Breast epithelium (tissue), 4 donors: ENCODE measurements at regions not wholly inside any gene's neighbourhood (a gene's known extent, or its start where the extent isn't known, plus 50 kb on each side); places are given as distances from the start of the nearest gene placed in this dataset.

Source experiments
- DNase-seq, 2 donors: peaks; one replicate each; pipeline ENCODE4 v3.0.0-alpha.2; 2019; ENCODE audit warnings: low spot score in 2 of 2
- H3K27ac ChIP-seq, 2 donors: fragments of 200-600 bp; sonication (generic) in 1 of 2; one replicate each; pipeline ENCODE4 v1.5.1; 2016 to 2019; ENCODE audit warnings: mild to moderate bottlenecking in 1 of 2
- H3K27me3 ChIP-seq, 2 donors: fragments of 200-600 bp; sonication (generic) in 1 of 2; one replicate each; pipeline versions ENCODE4 v1.5.1 to v1.6.0; 2017 to 2019; ENCODE audit warnings: control low read depth in 1 of 2, mild to moderate bottlenecking in 1 of 2
- H3K36me3 ChIP-seq: fragments of 200-600 bp; one replicate; pipeline ENCODE4 v1.5.1; 2019
- H3K4me1 ChIP-seq, 2 donors: fragments of 200-600 bp; sonication (generic); one replicate each; pipeline ENCODE4 v1.5.1; 2016 to 2019; ENCODE audit warnings: control low read depth in 1 of 2
- H3K4me3 ChIP-seq, 3 donors: fragments of 200-600 bp; sonication (generic); 1 replicate in 2 of 3; 2 replicates in 1 of 3; pipeline ENCODE4 v1.5.1; 2016 to 2019; ENCODE audit warnings: mild to moderate bottlenecking in 3 of 3, moderate library complexity in 2 of 3
- H3K9me3 ChIP-seq, 2 donors: fragments of 200-600 bp; sonication (generic) in 1 of 2; one replicate each; pipeline ENCODE4 v1.5.1; 2016 to 2019; ENCODE audit warnings: control low read depth in 1 of 2
- POLR2A ChIP-seq: fragments of 450-650 bp; IDR thresholded peaks from one replicate; pipeline ENCODE4 v1.6.1; 2016; ENCODE audit warnings: antibody characterized with exemption, mild to moderate bottlenecking, moderate library complexity
- POLR2AphosphoS5 ChIP-seq, 3 donors: sonication (generic); formaldehyde crosslinking; IDR thresholded peaks; one replicate each; pipeline ENCODE4 v1.6.1; 2017; ENCODE audit warnings: antibody characterized with exemption in 3 of 3
- intact Hi-C: fragments of 100-400 bp; cut with DNase I; formaldehyde crosslinking; loops from one replicate; pipeline ENCODE4 v1.15.1; 2023; ENCODE audit warnings: low total_unique reads
- TF ChIP-seq, protein P1 (sequence below), 3 donors: fragments of 450-650 bp; IDR thresholded peaks; one replicate each; pipeline ENCODE4 v1.5.1; 2016 to 2017; ENCODE audit warnings: antibody characterized with exemption in 3 of 3, mild to moderate bottlenecking in 3 of 3, moderate library complexity in 3 of 3

DNA sequence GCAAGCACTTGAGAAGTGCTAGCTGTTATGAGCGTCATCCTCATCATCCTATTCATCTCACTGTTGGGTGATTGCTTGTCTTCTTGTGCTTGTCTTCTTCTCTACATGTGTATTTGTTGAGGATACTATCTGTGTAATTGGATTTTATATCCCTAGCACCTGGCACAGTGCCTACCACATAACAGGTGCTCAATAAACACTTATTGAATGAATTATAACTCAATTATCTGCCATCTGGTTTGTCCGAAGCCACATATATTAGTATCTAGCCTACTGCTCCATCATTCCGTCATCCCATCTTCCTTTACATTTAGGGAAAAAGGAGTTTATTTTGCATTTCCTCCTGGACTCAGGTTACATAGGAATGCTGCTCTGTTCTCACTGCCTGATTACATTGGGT, 330.4 kb upstream of the ETAA1 start:
- Histone ChIP-seq H3K27me3 (no peaks in the 10 kb centered on the region), H3K4me1 (no peaks in the 10 kb centered on the region), H3K9me3 (no peaks in the 10 kb centered on the region), H3K4me3 (no peak overlapping the region), H3K36me3 (no peaks in the 10 kb centered on the region), H3K27ac (no peak overlapping the region)
- TF ChIP-seq, protein P1, sequence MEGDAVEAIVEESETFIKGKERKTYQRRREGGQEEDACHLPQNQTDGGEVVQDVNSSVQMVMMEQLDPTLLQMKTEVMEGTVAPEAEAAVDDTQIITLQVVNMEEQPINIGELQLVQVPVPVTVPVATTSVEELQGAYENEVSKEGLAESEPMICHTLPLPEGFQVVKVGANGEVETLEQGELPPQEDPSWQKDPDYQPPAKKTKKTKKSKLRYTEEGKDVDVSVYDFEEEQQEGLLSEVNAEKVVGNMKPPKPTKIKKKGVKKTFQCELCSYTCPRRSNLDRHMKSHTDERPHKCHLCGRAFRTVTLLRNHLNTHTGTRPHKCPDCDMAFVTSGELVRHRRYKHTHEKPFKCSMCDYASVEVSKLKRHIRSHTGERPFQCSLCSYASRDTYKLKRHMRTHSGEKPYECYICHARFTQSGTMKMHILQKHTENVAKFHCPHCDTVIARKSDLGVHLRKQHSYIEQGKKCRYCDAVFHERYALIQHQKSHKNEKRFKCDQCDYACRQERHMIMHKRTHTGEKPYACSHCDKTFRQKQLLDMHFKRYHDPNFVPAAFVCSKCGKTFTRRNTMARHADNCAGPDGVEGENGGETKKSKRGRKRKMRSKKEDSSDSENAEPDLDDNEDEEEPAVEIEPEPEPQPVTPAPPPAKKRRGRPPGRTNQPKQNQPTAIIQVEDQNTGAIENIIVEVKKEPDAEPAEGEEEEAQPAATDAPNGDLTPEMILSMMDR (IDR thresholded peaks at IDR 0.05), result no peak
- TF ChIP-seq POLR2A, result no peak
- no peak for TF ChIP-seq POLR2AphosphoS5 (IDR thresholded peaks at IDR 0.05)
- DNase-seq, result no peak
- intact Hi-C loops, result loop anchor here (1.0 kb wide), 1 partner anchor 9 kb away; no protein-coding TSS in a partner anchor

GRCh38 chr2:67067656-67068055, 329.5 kb upstream of the ETAA1 start:
- intact Hi-C loops, result no loop called here

DNA sequence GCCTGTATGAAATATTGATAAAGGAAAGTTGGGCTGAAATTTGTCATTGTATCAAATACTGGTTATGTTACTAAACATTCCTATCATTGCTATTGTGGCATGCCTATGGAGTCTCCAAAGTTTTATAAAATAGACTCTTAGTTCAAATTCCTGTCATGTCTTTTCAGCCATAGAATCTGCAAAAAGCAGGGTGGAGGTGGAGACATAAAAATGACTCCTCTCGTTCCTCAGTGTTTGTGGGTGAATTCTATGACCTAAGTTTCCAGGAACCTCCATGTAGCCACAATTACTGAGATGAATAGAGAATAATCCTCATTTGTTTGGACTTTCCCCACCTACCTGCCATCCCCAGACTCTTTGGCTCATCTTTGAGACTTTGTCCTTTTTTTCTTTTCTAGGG, 326.3 kb upstream of the ETAA1 start:
- TF ChIP-seq, protein P1 (IDR thresholded peaks at IDR 0.05), result no peak
- TF ChIP-seq POLR2A (no peak), POLR2AphosphoS5 (IDR thresholded peaks at IDR 0.05) (no peak)
- H3K27me3 ChIP-seq, result no peaks in the 10 kb centered on the region
- H3K4me1 ChIP-seq, result no peaks in the 10 kb centered on the region
- H3K9me3 ChIP-seq, result no peaks in the 10 kb centered on the region
- no peaks in the 10 kb centered on the region for H3K36me3 ChIP-seq
- H3K4me3 ChIP-seq, result no peak overlapping the region
- intact Hi-C loops, result no loop called here
- H3K27ac ChIP-seq, result no peak overlapping the region
- no peak for DNase-seq

More at GRCh38 chr2:67067656-67068055, 329.5 kb upstream of the ETAA1 start:
- TF ChIP-seq, protein P1 (IDR thresholded peaks at IDR 0.05), result no peak
- no peak for TF ChIP-seq POLR2AphosphoS5 (IDR thresholded peaks at IDR 0.05)
- no peak for TF ChIP-seq POLR2A
- Histone ChIP-seq H3K4me1 (no peaks in the 10 kb centered on the region), H3K27ac (no peak overlapping the region), H3K27me3 (no peaks in the 10 kb centered on the region), H3K4me3 (no peak overlapping the region), H3K9me3 (no peaks in the 10 kb centered on the region), H3K36me3 (no peaks in the 10 kb centered on the region)
- DNase-seq, result no peak

- no peak overlapping the region for H3K4me3 ChIP-seq
- no peaks in the 10 kb centered on the region for H3K27me3 ChIP-seq
- H3K4me1 ChIP-seq, result no peaks in the 10 kb centered on the region
- H3K9me3 ChIP-seq, result no peaks in the 10 kb centered on the region
- H3K27ac ChIP-seq, result no peak overlapping the region
- no peak for DNase-seq
- intact Hi-C loops, result loop anchor here (1.0 kb wide), 1 partner anchor 9 kb away; no protein-coding TSS in a partner anchor
- TF ChIP-seq POLR2A, result no peak
- no peak for TF ChIP-seq POLR2AphosphoS5 (IDR thresholded peaks at IDR 0.05)
- TF ChIP-seq, protein P1 (IDR thresholded peaks at IDR 0.05), result no peak
- no peaks in the 10 kb centered on the region for H3K36me3 ChIP-seq
Measured at GRCh38 chr2:67075056-67075455, 322.1 kb upstream of the ETAA1 start.

DNA sequence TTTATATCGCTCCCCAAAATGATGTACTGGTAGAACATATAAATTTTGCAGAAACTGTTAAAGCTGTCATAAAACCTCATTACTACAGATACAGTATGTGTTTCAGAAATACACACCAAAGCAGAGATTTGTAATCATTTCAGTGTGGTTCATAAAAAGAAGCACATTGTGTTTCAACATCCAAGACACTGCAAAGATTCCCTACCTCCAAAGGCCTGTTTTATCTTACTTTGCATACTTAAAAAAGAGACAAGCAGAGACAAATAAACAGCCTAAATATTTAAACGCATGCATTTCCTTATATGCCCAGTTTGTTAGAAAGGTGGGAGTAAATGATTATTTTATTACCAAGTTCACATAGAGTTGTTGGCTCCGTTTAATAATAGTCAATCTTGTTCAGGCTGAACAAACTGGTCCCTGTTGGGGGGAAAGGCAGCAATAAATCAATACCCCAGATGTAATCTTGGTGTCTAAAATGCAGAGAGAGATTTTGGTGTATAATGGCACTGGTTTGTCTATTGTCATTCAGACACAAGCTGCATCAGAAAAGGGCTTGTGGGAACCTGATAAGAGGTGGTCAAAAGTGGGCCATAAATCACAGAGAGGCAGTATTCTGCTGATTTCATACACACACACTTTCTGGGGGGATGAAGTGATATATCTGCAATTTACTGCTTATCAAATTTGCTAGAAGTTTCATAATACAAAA, 321.4 kb upstream of the ETAA1 start:
- intact Hi-C loops, result loop anchor here (1.0 kb wide), 1 partner anchor 9 kb away; no protein-coding TSS in a partner anchor
- Histone ChIP-seq H3K4me3 (no peak overlapping the region), H3K36me3 (no peaks in the 10 kb centered on the region), H3K27me3 (no peaks in the 10 kb centered on the region), H3K4me1 (no peaks in the 10 kb centered on the region), H3K9me3 (no peaks in the 10 kb centered on the region), H3K27ac (no peak overlapping the region)
- no peak for DNase-seq
- TF ChIP-seq POLR2A (no peak), POLR2AphosphoS5 (IDR thresholded peaks at IDR 0.05) (no peak)
- TF ChIP-seq, protein P1 (IDR thresholded peaks at IDR 0.05), result no peak
